Smooth muscle cell (in vitro differentiated cells): ENCODE measurements at regions not wholly inside any gene's neighbourhood (a gene's known extent, or its start where the extent isn't known, plus 50 kb on each side); places are given as distances from the start of the nearest gene placed in this dataset.

Experiments
- DNase-seq: peaks from one replicate; lab custom pipeline; 2025; ENCODE audit not compliant: unreplicated experiment; lab: John Stamatoyannopoulos, UW
- H2AFZ ChIP-seq: fragments of 200-600 bp; sonication (generic); 2 replicates; pipeline ENCODE4 v1.6.0; 2016; ENCODE audit warnings: antibody characterized with exemption, low read depth, mild to moderate bottlenecking
- H3F3A ChIP-seq: fragments of 200-600 bp; sonication (generic); 2 replicates; pipeline ENCODE4 v1.6.0; 2017; ENCODE audit warnings: antibody characterized with exemption, low read depth
- H3K27ac ChIP-seq: fragments of 200-600 bp; sonication (generic); 2 replicates; pipeline ENCODE4 v1.5.1; 2016; ENCODE audit warnings: low read depth, mild to moderate bottlenecking
- H3K27me3 ChIP-seq: fragments of 200-600 bp; sonication (generic); 2 replicates; pipeline ENCODE4 v1.6.1; 2016; ENCODE audit warnings: low read depth, mild to moderate bottlenecking
- H3K36me3 ChIP-seq: fragments of 200-600 bp; sonication (generic); 2 replicates; pipeline ENCODE4 v1.5.1; 2016; ENCODE audit warnings: low read depth
- H3K4me1 ChIP-seq: fragments of 200-600 bp; sonication (generic); 2 replicates; pipeline ENCODE4 v1.5.1; 2016; ENCODE audit warnings: low read depth
- H3K4me2 ChIP-seq: fragments of 200-600 bp; sonication (generic); 2 replicates; pipeline ENCODE4 v1.6.0; 2016; ENCODE audit warnings: mild to moderate bottlenecking
- H3K4me3 ChIP-seq: fragments of 200-600 bp; sonication (generic); 2 replicates; pipeline ENCODE4 v1.5.1; 2016; ENCODE audit warnings: mild to moderate bottlenecking
- H3K79me2 ChIP-seq: fragments of 200-600 bp; sonication (generic); 2 replicates; pipeline ENCODE4 v1.6.0; 2016; ENCODE audit warnings: low read depth, mild to moderate bottlenecking
- H3K9ac ChIP-seq: fragments of 200-600 bp; sonication (generic); 2 replicates; pipeline ENCODE4 v1.6.0; 2016; ENCODE audit warnings: low read depth
- H3K9me3 ChIP-seq: fragments of 200-600 bp; sonication (generic); replicated peaks from 2 replicates; pipeline ENCODE4 v1.5.1; 2016; ENCODE audit warnings: low read depth
- H4K20me1 ChIP-seq: fragments of 200-600 bp; sonication (generic); 2 replicates; pipeline ENCODE4 v1.6.0; 2016; ENCODE audit warnings: low read depth
- CTCF ChIP-seq: fragments of 200-600 bp; sonication (generic); IDR thresholded peaks from 2 replicates; pipeline ENCODE4 v1.5.1; 2017; ENCODE audit warnings: borderline replicate concordance, mild to moderate bottlenecking, antibody characterized with exemption; ENCODE audit not compliant: insufficient read depth, poor library complexity, severe bottlenecking
- WGBS: methylation state at CpG from one replicate; pipeline ENCODE4 v1.1.7; 2016; ENCODE audit warnings: low lambda C conversion rate; 5-methylcytosine and 5-hydroxymethylcytosine counted together

- peaks cover 7% of the 10 kb centered on the region for H3F3A ChIP-seq
- no peaks in the 10 kb centered on the region for H3K36me3 ChIP-seq
- no peak for TF ChIP-seq CTCF
- H3K4me2 ChIP-seq, result no peak overlapping the region
- no peak overlapping the region for H3K4me3 ChIP-seq
- no peaks in the 10 kb centered on the region for H3K9me3 ChIP-seq
- 88% methylated on average over 2 of the region's 2 CpGs for WGBS
- no peaks in the 10 kb centered on the region for H3K79me2 ChIP-seq
- H4K20me1 ChIP-seq, result no peaks in the 10 kb centered on the region
- no peak for DNase-seq
- H3K27me3 ChIP-seq, result no peaks in the 10 kb centered on the region
- peaks cover 15% of the 10 kb centered on the region for H3K4me1 ChIP-seq
- no peak overlapping the region for H3K9ac ChIP-seq
- no peak overlapping the region for H3K27ac ChIP-seq
- peak overlapping the region; percentile 36 for H2AFZ ChIP-seq
Observed at GRCh38 chr9:108142142-108142503, 652.6 kb upstream of the KLF4 start.

GRCh38 chr9:108139900-108140299, 650.3 kb upstream of the KLF4 start:
- DNase-seq, result no peak
- no peaks in the 10 kb centered on the region for H3K27me3 ChIP-seq
- peaks cover 15% of the 10 kb centered on the region for H3K4me1 ChIP-seq
- peaks cover 7% of the 10 kb centered on the region for H3F3A ChIP-seq
- no peaks in the 10 kb centered on the region for H3K79me2 ChIP-seq
- no peaks in the 10 kb centered on the region for H3K9me3 ChIP-seq
- 89% methylated on average over 2 of the region's 2 CpGs for WGBS
- H3K4me3 ChIP-seq, result no peak overlapping the region
- H3K9ac ChIP-seq, result no peak overlapping the region
- no peaks in the 10 kb centered on the region for H3K36me3 ChIP-seq
- no peaks in the 10 kb centered on the region for H4K20me1 ChIP-seq
- TF ChIP-seq CTCF, result no peak
- no peak overlapping the region for H2AFZ ChIP-seq
- no peak overlapping the region for H3K27ac ChIP-seq
- no peak overlapping the region for H3K4me2 ChIP-seq

- H3K27me3 ChIP-seq, result no peaks in the 10 kb centered on the region
- no peaks in the 10 kb centered on the region for H3K36me3 ChIP-seq
- WGBS, result 89% methylated on average over 2 of the region's 2 CpGs
Observed at GRCh38 chr9:108138516-108138915, 648.9 kb upstream of the KLF4 start.

More at GRCh38 chr9:108138516-108138915, 648.9 kb upstream of the KLF4 start:
- no peak overlapping the region for H3K27ac ChIP-seq
- H2AFZ ChIP-seq, result no peak overlapping the region
- no peak overlapping the region for H3K9ac ChIP-seq
- no peak overlapping the region for H3K4me3 ChIP-seq
- DNase-seq, result no peak
- no peaks in the 10 kb centered on the region for H3K79me2 ChIP-seq
- no peak for TF ChIP-seq CTCF
- no peak overlapping the region for H3K4me2 ChIP-seq
- no peaks in the 10 kb centered on the region for H3K9me3 ChIP-seq
- no peaks in the 10 kb centered on the region for H4K20me1 ChIP-seq
- peaks cover 7% of the 10 kb centered on the region for H3F3A ChIP-seq
- H3K4me1 ChIP-seq, result peaks cover 15% of the 10 kb centered on the region
